SK-N-SH treated with all-trans-retinoic acid at 6 μM for 48 hours (cell line): ENCODE measurements at regions not wholly inside any gene's neighbourhood (a gene's known extent, or its start where the extent isn't known, plus 50 kb on each side); places are given as distances from the start of the nearest gene placed in this dataset.

ENCODE experiments used
- ATAC-seq: fragments of 200-7000 bp; cut with Tn5 transposase; 3 replicates; pipeline ENCODE4 v1.9.1; 2020; ENCODE audit warnings: mild to moderate bottlenecking, moderate library complexity
- ARNTL ChIP-seq: fragments of 450-650 bp; formaldehyde crosslinking; IDR thresholded peaks from 2 replicates; pipeline ENCODE4 v1.5.0; 2020; ENCODE audit warnings: low read depth, mild to moderate bottlenecking, moderate library complexity, borderline replicate concordance
- BACH2 ChIP-seq: fragments of 250-450 bp; sonication (Bioruptor Pico); IDR thresholded peaks from 2 replicates; pipeline ENCODE4 v1.9.0; 2021; ENCODE audit warnings: mild to moderate bottlenecking, borderline replicate concordance
- CSDC2 ChIP-seq: fragments of 250-450 bp; sonication (Bioruptor Pico); IDR thresholded peaks from 2 replicates; pipeline ENCODE4 v1.5.0; 2020; ENCODE audit warnings: mild to moderate bottlenecking, moderate library complexity
- ESRRG ChIP-seq: fragments of 250-450 bp; sonication (Bioruptor Pico); IDR thresholded peaks from 2 replicates; pipeline ENCODE4 v1.6.1; 2021; ENCODE audit warnings: mild to moderate bottlenecking
- GLIS3 ChIP-seq: fragments of 250-450 bp; sonication (Bioruptor Pico); IDR thresholded peaks from 2 replicates; pipeline ENCODE4 v1.5.0; 2020; ENCODE audit warnings: mild to moderate bottlenecking, moderate library complexity
- ISL1 ChIP-seq: fragments of 250-450 bp; sonication (Bioruptor Pico); IDR thresholded peaks from 2 replicates; pipeline ENCODE4 v2.1.2; 2022; ENCODE audit warnings: mild to moderate bottlenecking, moderate library complexity
- OSR1 ChIP-seq: fragments of 250-450 bp; sonication (Bioruptor Pico); IDR thresholded peaks from 2 replicates; pipeline ENCODE4 v1.8.0; 2022; ENCODE audit warnings: moderate library complexity, mild to moderate bottlenecking, inconsistent platforms
- RARB ChIP-seq: fragments of 250-450 bp; sonication (Bioruptor Pico); IDR thresholded peaks from 2 replicates; pipeline ENCODE4 v1.8.0; 2021; ENCODE audit warnings: mild to moderate bottlenecking, moderate library complexity
- SNAI2 ChIP-seq: fragments of 250-450 bp; sonication (Bioruptor Pico); IDR thresholded peaks from 2 replicates; pipeline ENCODE4 v1.5.0; 2020; ENCODE audit warnings: mild to moderate bottlenecking, moderate library complexity
- TCF4 ChIP-seq: fragments of 250-450 bp; sonication (Bioruptor Pico); IDR thresholded peaks from 2 replicates; pipeline ENCODE4 v1.8.0; 2021; ENCODE audit warnings: mild to moderate bottlenecking, moderate library complexity, borderline replicate concordance
- TOX ChIP-seq: fragments of 250-450 bp; sonication (Bioruptor Pico); IDR thresholded peaks from 2 replicates; pipeline ENCODE4 v1.8.0; 2021; ENCODE audit warnings: mild to moderate bottlenecking, moderate library complexity, borderline replicate concordance
- ZC3H10 ChIP-seq: fragments of 250-450 bp; sonication (Bioruptor Pico); IDR thresholded peaks from 2 replicates; pipeline ENCODE4 v1.5.1; 2021; ENCODE audit warnings: mild to moderate bottlenecking, moderate library complexity
- ZFP3 ChIP-seq: fragments of 250-450 bp; sonication (Bioruptor Pico); IDR thresholded peaks from 2 replicates; pipeline ENCODE4 v1.5.0; 2020; ENCODE audit warnings: mild to moderate bottlenecking, moderate library complexity
- ZFP30 ChIP-seq: fragments of 450-650 bp; formaldehyde crosslinking; IDR thresholded peaks from 2 replicates; pipeline ENCODE4 v1.5.0; 2022; ENCODE audit warnings: mild to moderate bottlenecking, moderate library complexity
- ZNF8 ChIP-seq: fragments of 450-650 bp; formaldehyde crosslinking; IDR thresholded peaks from 2 replicates; pipeline ENCODE4 v1.5.0; 2020; ENCODE audit warnings: mild to moderate bottlenecking, moderate library complexity
- TF ChIP-seq, protein P1 (sequence below): fragments of 250-450 bp; sonication (Bioruptor Pico); IDR thresholded peaks from 2 replicates; pipeline ENCODE4 v1.8.0; 2020; ENCODE audit warnings: mild to moderate bottlenecking, moderate library complexity, borderline replicate concordance
- TF ChIP-seq, protein P2 (sequence below): fragments of 250-450 bp; sonication (Bioruptor Pico); IDR thresholded peaks from 2 replicates; pipeline ENCODE4 v1.8.0; 2021; ENCODE audit warnings: low read depth, mild to moderate bottlenecking, moderate library complexity, borderline replicate concordance
- TF ChIP-seq, protein P3 (sequence below): fragments of 250-450 bp; sonication (Bioruptor Pico); IDR thresholded peaks from 2 replicates; pipeline ENCODE4 v1.5.1; 2021; ENCODE audit warnings: mild to moderate bottlenecking, moderate library complexity
- TF ChIP-seq, protein P4 (sequence below): fragments of 250-450 bp; sonication (Bioruptor Pico); IDR thresholded peaks from 2 replicates; pipeline ENCODE4 v1.5.1; 2020; ENCODE audit warnings: low read depth, mild to moderate bottlenecking, moderate library complexity
- TF ChIP-seq, protein P5 (sequence below): fragments of 250-450 bp; sonication (Bioruptor Pico); IDR thresholded peaks from 2 replicates; pipeline ENCODE4 v1.5.0; 2020; ENCODE audit warnings: mild to moderate bottlenecking, moderate library complexity

DNA sequence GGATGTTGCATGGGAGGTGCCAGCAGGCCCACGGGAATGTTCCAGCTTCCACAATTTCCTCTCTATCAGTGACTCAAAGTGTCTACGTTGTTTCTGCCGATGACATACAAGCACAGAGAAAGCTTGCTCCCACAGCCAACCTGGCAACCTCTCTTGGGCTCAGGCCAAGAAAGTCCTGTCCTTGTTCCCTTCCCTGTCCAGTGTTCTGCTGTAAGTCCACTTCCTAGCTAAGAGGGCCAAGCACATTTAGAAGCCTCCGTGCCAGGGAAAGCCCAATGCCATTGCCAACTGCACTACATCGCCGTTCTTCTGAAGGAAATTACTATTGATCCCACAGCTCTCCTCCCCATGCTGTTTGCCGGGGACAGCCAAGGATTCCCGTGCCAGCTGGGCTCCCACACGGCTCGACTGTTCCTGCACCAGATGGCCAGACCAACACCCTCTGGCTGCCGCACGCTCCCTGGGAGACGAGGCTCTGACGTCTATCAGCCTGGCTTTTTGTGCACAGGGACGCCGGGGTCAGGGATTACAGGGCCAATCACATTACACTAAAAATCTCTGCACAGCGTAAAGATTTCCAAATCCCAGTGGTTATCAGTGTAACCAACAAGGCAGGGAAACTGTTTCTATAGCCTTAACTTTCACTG is 284.0 kb downstream of the BCOR start (continued):
- TF ChIP-seq, protein P1, sequence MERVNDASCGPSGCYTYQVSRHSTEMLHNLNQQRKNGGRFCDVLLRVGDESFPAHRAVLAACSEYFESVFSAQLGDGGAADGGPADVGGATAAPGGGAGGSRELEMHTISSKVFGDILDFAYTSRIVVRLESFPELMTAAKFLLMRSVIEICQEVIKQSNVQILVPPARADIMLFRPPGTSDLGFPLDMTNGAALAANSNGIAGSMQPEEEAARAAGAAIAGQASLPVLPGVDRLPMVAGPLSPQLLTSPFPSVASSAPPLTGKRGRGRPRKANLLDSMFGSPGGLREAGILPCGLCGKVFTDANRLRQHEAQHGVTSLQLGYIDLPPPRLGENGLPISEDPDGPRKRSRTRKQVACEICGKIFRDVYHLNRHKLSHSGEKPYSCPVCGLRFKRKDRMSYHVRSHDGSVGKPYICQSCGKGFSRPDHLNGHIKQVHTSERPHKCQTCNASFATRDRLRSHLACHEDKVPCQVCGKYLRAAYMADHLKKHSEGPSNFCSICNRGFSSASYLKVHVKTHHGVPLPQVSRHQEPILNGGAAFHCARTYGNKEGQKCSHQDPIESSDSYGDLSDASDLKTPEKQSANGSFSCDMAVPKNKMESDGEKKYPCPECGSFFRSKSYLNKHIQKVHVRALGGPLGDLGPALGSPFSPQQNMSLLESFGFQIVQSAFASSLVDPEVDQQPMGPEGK (CRISPR knock-in tag), result no peak
- TF ChIP-seq ZFP3 (CRISPR knock-in tag) (0 out of 2 replicates have a peak, but pooled peaks have one; percentile 12), TOX (CRISPR knock-in tag) (no peak), ISL1 (CRISPR knock-in tag) (no peak), ARNTL (CRISPR knock-in tag) (no peak)
- TF ChIP-seq, protein P2, sequence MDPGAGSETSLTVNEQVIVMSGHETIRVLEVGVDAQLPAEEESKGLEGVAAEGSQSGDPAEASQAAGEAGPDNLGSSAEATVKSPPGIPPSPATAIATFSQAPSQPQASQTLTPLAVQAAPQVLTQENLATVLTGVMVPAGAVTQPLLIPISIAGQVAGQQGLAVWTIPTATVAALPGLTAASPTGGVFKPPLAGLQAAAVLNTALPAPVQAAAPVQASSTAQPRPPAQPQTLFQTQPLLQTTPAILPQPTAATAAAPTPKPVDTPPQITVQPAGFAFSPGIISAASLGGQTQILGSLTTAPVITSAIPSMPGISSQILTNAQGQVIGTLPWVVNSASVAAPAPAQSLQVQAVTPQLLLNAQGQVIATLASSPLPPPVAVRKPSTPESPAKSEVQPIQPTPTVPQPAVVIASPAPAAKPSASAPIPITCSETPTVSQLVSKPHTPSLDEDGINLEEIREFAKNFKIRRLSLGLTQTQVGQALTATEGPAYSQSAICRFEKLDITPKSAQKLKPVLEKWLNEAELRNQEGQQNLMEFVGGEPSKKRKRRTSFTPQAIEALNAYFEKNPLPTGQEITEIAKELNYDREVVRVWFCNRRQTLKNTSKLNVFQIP (CRISPR knock-in tag), result no peak

DNA sequence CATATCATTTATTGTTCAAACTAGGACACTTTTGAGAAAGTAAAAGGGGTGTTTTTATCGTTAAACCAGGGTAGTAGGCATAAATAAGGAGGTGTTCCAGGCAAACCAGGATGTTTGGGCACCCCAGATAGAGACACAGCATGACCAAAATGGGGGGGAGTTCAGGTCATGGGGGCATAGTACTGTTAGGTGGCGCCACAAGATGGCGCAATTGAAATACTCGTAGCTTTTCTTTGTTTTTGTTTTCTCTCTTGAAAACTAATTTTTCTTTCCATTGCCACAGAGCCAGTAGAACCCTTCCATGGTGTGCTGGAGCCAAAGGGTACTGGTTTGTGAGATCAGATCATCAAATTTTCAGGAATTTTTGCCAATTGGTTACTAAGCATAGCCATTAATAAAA is 283.4 kb downstream of the BCOR start:
- no peak for TF ChIP-seq ISL1 (CRISPR knock-in tag)
- no peak for TF ChIP-seq TCF4 (CRISPR knock-in tag)
- TF ChIP-seq CSDC2 (CRISPR knock-in tag), result no peak
- TF ChIP-seq ARNTL (CRISPR knock-in tag), result no peak
- TF ChIP-seq BACH2, result no peak
- no peak for TF ChIP-seq OSR1 (CRISPR knock-in tag)
- TF ChIP-seq ESRRG, result no peak
- TF ChIP-seq ZNF8, result no peak
- TF ChIP-seq ZC3H10 (CRISPR knock-in tag), result no peak
- TF ChIP-seq, protein P3, sequence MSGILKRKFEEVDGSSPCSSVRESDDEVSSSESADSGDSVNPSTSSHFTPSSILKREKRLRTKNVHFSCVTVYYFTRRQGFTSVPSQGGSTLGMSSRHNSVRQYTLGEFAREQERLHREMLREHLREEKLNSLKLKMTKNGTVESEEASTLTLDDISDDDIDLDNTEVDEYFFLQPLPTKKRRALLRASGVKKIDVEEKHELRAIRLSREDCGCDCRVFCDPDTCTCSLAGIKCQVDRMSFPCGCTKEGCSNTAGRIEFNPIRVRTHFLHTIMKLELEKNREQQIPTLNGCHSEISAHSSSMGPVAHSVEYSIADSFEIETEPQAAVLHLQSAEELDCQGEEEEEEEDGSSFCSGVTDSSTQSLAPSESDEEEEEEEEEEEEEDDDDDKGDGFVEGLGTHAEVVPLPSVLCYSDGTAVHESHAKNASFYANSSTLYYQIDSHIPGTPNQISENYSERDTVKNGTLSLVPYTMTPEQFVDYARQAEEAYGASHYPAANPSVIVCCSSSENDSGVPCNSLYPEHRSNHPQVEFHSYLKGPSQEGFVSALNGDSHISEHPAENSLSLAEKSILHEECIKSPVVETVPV (CRISPR knock-in tag), result no peak
- ATAC-seq, result peak; percentile 17

DNA sequence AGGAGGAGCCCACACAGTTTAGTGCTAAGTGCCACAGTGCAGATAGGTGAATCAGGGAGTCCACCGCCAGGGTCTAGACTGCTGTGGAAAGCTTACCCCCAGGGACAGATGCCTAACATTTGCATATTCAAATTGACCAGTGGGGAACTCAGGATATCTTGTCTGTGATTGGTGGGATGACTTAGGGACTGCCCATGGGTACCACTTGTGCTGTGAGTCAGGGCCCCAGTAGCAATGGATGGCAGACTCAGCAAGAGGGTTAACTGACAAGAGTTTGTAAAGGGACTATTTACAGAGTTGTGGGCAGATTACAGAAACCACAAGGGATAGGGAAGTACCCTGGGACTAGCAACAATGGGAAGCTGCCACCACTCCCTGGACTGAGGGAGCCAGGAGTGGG is 282.1 kb downstream of the BCOR start:
- ATAC-seq, result no peak
- TF ChIP-seq BACH2 (no peak), ZFP30 (no peak), TCF4 (CRISPR knock-in tag) (no peak), ARNTL (CRISPR knock-in tag) (no peak), ZFP3 (CRISPR knock-in tag) (no peak), RARB (CRISPR knock-in tag) (no peak), ZNF8 (no peak), SNAI2 (CRISPR knock-in tag) (no peak), GLIS3 (CRISPR knock-in tag) (no peak)
- TF ChIP-seq, protein P4, sequence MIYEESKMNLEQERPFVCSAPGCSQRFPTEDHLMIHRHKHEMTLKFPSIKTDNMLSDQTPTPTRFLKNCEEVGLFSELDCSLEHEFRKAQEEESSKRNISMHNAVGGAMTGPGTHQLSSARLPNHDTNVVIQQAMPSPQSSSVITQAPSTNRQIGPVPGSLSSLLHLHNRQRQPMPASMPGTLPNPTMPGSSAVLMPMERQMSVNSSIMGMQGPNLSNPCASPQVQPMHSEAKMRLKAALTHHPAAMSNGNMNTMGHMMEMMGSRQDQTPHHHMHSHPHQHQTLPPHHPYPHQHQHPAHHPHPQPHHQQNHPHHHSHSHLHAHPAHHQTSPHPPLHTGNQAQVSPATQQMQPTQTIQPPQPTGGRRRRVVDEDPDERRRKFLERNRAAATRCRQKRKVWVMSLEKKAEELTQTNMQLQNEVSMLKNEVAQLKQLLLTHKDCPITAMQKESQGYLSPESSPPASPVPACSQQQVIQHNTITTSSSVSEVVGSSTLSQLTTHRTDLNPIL, result no peak
- TF ChIP-seq, protein P2 (CRISPR knock-in tag), result no peak
- TF ChIP-seq, protein P5, sequence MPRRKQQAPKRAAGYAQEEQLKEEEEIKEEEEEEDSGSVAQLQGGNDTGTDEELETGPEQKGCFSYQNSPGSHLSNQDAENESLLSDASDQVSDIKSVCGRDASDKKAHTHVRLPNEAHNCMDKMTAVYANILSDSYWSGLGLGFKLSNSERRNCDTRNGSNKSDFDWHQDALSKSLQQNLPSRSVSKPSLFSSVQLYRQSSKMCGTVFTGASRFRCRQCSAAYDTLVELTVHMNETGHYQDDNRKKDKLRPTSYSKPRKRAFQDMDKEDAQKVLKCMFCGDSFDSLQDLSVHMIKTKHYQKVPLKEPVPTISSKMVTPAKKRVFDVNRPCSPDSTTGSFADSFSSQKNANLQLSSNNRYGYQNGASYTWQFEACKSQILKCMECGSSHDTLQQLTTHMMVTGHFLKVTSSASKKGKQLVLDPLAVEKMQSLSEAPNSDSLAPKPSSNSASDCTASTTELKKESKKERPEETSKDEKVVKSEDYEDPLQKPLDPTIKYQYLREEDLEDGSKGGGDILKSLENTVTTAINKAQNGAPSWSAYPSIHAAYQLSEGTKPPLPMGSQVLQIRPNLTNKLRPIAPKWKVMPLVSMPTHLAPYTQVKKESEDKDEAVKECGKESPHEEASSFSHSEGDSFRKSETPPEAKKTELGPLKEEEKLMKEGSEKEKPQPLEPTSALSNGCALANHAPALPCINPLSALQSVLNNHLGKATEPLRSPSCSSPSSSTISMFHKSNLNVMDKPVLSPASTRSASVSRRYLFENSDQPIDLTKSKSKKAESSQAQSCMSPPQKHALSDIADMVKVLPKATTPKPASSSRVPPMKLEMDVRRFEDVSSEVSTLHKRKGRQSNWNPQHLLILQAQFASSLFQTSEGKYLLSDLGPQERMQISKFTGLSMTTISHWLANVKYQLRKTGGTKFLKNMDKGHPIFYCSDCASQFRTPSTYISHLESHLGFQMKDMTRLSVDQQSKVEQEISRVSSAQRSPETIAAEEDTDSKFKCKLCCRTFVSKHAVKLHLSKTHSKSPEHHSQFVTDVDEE, result no peak
